Renal cortex interstitium (tissue), 11 donors: ENCODE measurements at regions not wholly inside any gene's neighbourhood (a gene's known extent, or its start where the extent isn't known, plus 50 kb on each side); places are given as distances from the start of the nearest gene placed in this dataset.
"Not testable (repeated sequence)": the region's sequence is repeated elsewhere in the genome, so short reads cannot be mapped to it uniquely, and the experiment has no call there.

Experiments used
- DNase-seq, 11 donors: peaks; one replicate each; pipeline ENCODE4 v3.0.0-alpha.2; 2013; ENCODE audit warnings: low read depth in 9 of 11, low spot score in 4 of 11; ENCODE audit errors: extremely low read depth in 1 of 11

DNA sequence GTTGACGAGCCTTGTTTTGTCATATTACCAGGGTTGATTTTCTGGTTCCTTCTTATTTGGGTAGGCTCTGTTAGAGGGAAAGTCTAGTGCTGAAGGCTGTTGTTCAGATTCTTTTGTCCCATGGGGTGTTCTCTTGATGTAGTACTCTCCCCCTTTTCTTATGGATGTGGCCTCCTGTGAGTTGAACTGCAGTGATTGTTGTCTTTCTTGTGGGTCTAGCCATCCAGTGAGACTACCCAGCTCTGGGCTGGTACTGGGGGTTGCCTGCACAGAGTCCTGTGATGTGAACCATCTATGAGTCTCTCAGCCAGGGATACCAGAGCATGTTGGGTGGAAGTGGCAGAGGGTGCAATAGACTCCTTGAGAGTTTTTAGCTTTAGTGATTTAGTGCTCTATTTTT, 680.6 kb downstream of the RFPL4B start:
- no peak for DNase-seq

DNA sequence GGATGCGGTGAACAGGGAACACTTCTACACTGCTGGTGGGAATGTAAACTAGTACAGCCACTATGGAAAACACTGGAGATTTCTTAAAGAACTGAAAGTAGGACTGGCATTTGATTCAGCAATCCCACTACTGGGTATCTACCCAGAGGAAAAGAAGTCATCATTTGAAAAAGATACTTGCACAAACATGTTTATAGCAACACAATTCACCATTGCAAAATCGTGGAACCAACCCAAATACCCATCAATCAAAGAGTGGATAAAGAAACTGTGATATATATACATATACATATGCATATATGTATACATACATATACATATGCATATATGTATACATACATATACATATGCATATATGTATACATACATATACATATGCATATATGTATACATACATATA, 682.0 kb downstream of the RFPL4B start:
- DNase-seq, result not testable (repeated sequence)

DNA sequence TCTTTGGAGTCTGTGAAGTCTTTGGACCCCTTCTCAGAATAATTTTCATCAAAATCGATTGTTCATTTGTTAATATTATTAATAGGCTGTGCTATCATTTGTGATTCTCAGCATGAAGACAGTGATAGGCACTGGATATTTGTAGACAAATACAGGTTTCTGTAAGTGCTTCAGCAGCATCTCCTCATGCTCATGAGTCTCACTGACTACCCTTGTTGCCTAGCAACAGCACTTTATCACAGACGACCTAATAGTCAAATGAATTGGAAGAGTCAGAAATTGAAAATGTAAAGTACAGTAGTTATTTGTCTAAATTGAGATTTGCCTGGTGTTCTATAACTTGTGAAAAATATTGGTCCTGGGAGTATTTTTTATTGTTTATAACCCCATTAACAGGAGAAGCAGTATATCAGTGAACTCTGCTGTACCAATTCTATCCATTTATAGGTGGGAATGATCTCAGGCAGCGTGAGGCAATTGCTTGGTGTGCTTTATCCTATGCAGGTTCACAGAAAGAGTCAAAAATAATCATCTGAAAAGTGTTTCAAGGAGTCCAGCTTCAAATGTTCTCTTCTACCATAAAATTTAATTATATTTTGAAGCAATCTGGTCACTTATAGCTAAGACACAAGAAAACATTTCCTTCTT, 684.6 kb downstream of the RFPL4B start:
- no peak for DNase-seq

DNA sequence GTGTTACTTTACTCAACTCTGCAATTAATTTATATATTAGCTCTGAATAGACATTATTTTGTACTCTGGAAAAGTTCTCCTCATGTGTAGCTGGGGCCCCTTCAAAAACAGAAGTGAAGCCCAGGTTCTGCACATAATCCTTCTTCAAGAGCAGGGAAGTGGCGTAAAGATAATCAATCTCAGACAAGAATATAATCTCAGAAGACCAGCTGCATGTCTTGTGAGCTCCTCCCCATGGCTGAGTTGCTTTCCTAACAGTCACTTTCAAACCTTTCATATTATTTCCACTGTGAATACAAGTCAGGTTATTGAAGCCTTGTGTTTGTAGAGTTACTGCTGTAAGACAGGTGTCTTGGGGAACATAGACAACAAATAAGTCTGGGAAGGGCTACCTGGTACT, 691.9 kb downstream of the RFPL4B start:
- no peak for DNase-seq

DNA sequence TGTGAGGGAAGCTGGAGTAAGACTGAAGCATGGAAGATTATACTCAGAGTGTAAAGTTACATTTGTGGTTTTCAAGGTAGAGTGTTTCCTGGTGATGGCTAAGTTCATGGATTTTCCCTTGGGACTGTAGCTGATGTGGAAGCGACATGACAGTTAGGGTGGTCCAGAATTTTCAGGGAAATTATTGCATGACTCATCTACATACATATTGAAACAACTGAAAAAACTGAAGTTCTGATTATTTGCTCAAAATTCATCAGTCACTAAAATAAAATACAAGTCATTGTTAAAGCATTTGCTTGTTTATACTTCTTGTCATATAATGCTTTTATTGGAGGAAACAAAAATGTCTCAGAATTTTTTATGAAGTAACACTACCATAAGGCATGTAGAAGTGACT, 700.0 kb downstream of the RFPL4B start:
- DNase-seq, result no peak

DNA sequence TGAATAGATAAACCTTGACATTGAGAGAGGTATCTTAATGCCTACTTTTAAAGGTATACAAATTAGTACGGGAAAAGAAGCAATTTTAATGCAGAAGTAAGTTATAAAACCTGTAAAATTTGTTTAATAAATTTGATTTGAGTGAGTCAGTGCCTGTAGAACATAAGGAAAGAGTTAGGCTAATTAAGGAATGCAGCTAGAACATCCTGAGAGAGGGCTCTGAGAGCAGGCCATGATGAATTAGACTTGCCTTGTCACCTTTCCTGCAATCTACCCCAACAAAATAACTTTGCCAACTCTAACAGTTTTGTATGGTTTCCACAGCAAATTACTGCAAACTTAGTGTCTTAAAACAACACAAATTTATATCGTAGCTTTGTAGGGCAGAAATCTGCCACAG, 700.8 kb downstream of the RFPL4B start:
- DNase-seq, result no peak

DNA sequence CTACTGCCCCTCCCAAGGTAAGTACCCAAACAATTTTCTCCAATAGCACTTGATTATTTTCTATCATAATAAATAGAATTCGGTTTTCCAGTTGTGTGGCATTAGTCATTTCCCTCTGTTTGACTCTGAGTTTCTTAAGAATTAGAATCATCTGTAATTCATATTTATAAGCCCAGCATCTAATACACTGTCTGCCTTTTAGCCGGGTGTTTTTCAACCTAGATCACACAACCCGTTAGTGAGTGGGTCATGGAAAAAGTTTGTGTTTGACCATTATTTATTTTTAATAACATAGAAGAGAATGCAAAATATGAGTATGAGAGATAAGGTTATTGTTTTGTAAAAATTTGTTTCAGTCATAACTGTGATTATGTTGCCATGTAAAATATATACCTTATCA, 701.6 kb downstream of the RFPL4B start:
- DNase-seq, result no peak

DNA sequence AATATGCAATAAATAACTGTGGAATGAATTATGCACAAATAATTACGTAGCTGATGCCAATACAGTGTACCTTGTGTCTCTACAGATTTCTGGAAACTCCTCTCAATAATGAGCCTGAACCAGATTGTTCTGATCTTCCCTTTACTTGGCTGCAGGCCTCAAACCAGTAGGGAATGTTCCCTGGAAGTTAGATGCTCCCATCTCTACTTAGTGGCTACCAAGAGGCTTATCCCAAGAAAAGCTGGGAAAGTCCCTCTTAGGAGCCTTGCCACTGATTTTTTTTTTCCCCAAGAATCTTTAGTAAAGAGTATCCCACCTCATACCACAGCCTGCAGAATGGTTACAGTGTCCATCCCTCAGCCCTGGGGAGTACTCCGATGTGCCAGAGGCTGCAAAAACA, 702.1 kb downstream of the RFPL4B start:
- DNase-seq, result no peak

DNA sequence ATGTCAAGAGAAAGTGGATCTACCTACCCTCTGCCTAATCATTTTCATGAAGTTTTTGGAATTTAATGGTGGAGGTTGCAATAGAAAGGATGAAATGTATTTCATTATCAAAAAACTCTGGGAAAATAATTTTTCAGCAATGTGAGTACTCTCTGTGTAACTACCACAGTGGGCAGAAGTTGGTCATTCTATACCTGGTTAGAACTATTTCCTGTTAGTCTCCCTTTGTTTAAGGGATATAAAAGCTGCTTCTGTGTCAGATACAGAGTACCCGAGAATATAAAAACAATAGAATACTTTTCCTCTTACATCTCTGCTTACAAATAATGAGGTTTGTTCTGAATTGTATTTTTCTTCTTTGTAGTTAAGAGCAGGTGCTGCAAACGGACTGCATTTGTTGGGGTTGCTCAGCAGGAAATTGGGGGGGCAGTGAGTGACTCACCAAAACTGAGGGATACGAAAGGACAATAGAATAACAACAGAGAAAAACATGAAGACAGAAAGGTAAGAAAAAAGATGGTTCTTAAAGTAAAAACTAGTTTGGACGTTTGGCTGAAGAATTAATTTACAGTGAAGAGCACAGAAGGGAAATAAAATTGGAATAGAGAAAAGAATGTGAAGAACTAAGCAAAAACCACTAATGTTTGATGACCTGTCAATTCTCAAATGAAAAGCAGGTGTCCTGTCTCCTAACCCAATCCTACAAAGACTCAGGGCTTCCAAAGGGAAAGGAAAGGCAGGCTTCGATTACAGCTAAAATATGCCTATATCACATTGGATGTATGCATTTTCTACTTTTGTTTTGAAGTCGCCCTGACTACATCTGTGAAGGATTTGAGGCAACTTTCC, 703.1 kb downstream of the RFPL4B start:
- DNase-seq, result no peak

DNA sequence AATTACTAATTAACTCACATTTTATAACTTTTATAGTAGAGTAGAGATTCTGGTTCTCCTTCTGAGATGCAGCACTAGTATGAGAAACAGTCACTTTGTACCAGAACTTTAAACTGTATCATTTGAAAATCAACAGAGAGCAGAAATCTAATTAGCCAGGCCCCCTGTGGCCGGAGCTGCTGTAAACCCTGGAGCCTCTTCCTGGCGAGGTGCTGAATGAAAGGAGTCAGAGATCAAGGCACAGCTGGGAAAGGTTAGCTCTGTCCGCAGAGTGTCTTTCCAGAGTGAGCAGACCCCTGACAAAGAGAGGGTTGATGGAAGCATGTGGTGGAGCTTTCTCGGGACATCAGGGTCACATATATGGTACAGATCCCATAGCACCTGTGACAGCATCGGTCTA, 703.8 kb downstream of the RFPL4B start:
- no peak for DNase-seq

DNA sequence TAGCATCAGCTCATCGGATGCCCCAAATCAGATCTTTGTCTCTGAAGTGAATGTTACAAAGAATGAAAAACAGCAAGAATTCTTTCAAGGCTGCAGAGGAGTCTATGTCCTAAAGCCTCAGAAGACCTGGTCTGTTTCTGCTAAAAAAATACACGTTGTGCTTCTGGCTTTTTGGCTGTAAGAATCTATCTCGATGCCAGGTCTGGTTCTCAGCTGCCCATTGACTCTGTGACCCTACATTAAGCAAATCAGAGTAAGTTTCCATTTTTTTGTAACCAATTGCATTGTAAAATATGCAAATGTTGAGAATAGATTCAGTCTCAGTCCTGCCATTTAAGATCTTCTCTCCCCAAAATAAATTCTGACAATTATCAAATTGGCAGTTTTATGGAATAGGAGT, 705.4 kb downstream of the RFPL4B start:
- no peak for DNase-seq

DNA sequence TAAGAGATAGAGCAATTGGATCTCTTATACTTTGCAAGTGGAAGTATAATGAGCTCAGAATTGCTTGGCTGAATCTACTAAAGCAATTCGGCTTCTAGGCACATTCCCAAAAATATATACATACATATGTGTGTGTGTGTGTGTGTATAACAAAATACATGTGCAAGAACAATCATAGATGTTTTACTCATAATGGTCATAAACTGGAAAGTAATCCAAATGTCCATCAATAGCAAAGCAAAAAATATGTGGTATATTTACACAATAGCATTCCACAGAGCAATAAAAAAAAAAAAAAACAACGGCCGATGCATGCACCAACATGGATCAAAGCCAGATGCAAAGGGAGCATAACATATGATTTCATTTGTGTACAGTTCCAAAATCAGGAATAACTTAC, 707.9 kb downstream of the RFPL4B start:
- no peak for DNase-seq

DNA sequence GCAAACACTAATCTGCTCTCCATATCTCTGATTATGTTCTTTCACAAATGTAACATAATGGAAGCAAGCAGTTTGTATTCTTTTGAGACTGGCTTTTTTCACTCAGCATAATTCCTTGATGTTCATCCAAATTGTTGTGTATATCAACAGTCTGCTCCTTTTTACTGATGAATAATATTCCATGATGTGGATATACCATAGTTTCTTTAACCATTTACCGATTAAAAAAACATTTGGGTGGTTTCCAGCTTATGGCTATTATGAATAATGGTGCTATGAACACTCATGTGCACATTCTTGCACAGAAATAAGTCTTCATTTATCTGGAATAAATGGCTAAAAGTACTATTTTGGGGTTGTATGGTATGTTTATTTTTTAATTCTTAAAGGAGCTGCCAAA, 708.9 kb downstream of the RFPL4B start:
- DNase-seq, result no peak

DNA sequence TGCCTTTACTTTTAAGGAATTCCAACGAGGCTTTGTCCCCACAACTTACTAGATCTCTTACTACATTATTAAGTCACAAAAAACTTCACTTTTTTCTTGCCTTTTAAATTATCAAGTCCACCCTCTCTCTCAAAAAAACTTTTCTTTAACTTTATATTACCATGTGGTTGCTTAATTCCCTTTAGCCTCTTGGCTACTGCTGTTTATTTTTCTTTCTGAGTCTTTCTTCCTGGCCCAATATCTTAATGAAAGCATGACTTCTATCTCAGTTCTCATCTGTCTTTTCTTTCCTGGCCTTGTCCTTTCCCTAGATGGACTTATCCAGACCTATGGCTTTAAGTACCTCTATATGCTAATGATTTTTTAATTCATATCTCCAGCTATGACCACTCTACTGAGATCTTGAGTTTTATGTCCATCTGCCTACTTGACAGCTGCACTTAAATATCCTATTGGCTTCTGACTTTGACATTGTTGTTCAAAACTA, 710.5 kb downstream of the RFPL4B start:
- no peak for DNase-seq

DNA sequence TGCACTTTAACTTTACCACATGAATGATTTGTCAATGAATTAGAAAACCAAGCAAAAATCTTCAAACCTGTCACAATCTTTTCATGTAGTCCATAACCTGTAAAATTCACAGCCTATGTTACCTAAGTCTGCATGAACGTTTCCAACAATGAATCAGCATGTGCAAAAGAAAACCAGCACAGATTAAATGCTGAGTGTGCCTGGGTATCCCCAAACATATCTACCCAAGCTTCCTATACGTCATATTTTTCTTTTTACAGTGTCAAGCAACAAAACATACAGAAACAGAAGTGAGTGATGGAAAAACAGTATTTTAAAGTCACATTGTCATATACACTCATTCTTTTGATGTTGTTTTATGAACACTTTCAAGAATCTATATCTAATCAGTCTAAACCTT, 713.5 kb downstream of the RFPL4B start:
- no peak for DNase-seq

DNA sequence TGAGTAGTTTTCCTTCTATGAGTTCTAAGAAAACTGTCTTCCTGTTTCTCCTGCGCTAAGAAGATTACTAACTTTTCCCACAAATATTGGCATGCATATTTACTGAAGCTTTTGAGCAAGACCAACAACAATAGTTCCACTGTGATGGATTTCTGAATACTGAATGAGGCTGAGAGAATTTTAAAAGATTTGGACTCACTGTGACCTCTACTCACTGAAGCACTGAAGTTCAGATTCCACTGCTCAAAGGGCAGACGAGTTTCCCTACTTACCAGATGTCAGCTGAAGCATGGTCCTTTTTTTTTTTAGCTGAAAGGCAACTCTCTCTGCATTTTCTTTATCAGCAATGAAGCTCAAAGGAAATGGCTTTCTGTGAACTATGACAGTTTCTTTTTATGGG, 718.5 kb downstream of the RFPL4B start:
- peak in 4 of 11 donors; percentile 17 to 34 (median 24) for DNase-seq

DNA sequence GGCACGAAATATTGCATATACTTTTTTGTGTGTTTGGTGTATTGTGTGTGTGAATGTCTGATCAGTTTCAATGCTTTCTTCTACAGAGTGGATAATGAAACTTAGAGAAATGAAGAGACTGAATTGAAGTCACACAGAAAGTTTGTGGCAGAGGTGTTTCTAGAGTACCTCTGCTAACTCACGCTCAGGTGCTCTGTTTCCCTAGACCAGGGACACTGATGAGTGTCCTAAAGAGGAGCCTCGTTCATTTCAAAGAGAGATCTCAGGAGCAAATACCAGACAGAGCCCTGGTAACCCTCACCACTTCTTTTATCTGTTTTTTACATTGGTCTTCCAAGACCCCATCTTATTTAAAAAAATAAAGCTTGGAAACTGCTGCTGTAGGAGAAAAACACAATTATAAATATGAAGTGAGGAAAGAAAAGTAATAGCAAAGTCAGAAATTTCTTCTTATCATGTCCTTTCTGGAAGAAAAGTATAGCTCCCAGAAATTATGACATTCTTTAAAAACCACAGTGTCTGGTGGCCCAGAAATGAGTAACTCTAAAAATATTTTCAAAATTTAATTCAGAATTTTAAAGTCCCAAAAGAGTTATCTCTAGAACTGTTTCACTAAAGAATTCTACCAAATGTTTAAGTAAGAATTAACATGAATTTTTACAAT, 720.6 kb downstream of the RFPL4B start:
- no peak for DNase-seq

DNA sequence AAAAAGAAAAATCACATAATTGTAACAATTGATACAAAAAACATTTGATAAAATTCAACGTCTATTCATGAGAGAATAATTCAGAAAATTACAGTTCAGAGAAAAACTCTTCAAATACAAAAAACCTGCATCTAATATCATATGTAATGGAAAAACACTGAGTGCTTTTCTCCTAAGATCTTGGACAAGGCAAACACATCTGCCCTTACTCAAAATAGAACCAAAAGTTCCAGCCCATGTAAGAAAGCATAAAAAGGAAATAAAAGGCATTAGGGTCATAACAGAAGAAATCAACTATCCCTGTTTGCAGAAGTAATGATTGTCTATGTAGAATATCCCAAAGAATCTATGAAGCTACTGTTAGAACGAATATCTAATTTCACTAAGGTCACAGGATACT, 721.4 kb downstream of the RFPL4B start:
- DNase-seq, result no peak

DNA sequence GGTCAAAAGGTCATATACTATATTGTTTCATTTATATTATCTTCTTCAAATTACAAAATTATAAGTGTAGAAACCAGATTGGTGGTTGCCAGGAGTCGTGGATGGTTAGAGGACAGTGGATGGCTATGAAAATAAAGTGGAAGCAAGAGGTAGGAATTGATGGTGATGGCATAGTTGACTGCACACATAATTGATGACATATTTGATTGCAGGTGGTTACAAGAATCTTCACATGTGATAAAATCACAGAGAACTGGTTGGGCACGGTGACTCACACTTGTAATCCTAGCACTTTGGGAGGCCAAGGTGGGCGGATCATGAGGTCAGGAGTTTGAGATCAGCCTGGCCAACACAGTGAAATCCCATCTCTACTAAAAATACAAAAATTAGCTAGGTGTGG, 723.6 kb downstream of the RFPL4B start:
- DNase-seq, result not testable (repeated sequence)

DNA sequence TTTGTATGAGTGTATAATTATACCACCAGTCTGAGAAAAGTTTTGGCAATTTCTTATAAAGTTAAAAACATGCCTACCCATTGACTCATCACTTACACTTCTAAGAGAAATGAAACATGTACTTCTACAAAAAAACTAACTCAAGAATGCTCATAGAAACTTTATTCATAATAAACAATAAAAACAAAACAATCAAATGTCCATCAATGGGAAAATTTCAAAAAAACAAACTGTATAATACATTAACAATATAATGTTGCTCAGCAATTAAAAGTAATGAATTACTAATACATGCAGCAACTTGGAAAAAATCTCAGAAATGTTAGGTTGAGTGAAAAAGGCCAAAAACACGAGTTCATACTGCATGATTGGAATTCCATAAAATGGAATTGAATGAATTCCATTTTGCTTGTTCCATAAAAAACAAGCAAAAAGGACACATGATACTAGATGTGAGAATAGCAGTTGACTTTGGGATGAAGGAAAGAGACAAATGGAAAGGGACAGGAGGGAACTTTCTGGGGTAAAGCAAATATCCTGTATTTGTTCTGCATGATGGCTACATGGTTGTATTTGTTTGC, 726.6 kb downstream of the RFPL4B start:
- no peak for DNase-seq
